CD4-positive, alpha-beta memory T cell (primary cell): ENCODE measurements at regions not wholly inside any gene's neighbourhood (a gene's known extent, or its start where the extent isn't known, plus 50 kb on each side); places are given as distances from the start of the nearest gene placed in this dataset.

ENCODE experiments used
- CTCF ChIA-PET: fragments of 350-600 bp; sonication (Branson Sonifier 250); formaldehyde crosslinking; loops from one replicate; lab custom pipeline; 2021; ENCODE audit warnings: inconsistent platforms; ENCODE audit not compliant: partially characterized antibody; lab: Charles Lee
- POLR2A ChIA-PET: fragments of 350-600 bp; sonication (Branson Sonifier 250); formaldehyde crosslinking; loops from one replicate; lab custom pipeline; 2021; ENCODE audit not compliant: partially characterized antibody; lab: Charles Lee
- DNase-seq, 5 donors: peaks; one replicate each; pipeline versions ENCODE4 v3.0.0 to v3.0.0-alpha.2; 2020 to 2022; ENCODE audit warnings: mixed read lengths in 1 of 5
- H3K27ac ChIP-seq: one replicate; pipeline ENCODE4 v1.7.0; 2013; ENCODE audit warnings: low read depth, low read length
- H3K27me3 ChIP-seq: 2 replicates; pipeline ENCODE4 v1.7.0; 2013; ENCODE audit warnings: mild to moderate bottlenecking, low read length, moderate library complexity; ENCODE audit not compliant: insufficient read depth
- H3K36me3 ChIP-seq: 2 replicates; pipeline ENCODE4 v1.7.0; 2013; ENCODE audit warnings: mild to moderate bottlenecking, low read length, moderate library complexity; ENCODE audit not compliant: insufficient read depth
- H3K4me1 ChIP-seq: 2 replicates; pipeline ENCODE4 v1.7.0; 2013; ENCODE audit warnings: mild to moderate bottlenecking, low read length, moderate library complexity; ENCODE audit not compliant: insufficient read depth
- H3K4me3 ChIP-seq, 2 donors: one replicate each; pipeline ENCODE4 v1.7.0; 2013; ENCODE audit warnings: low read length in 2 of 2, mild to moderate bottlenecking in 1 of 2
- H3K9me3 ChIP-seq, 2 donors: one replicate each; pipeline ENCODE4 v1.7.0; 2013; ENCODE audit warnings: low read length in 2 of 2, control low read depth in 1 of 2; ENCODE audit not compliant: control insufficient read depth in 1 of 2
- H3K27ac Mint-ChIP-seq, 7 donors: one replicate each; pipeline ENCODE4 v1.8.0; 2020 to 2021; ENCODE audit warnings: mixed read lengths in 7 of 7, mild to moderate bottlenecking in 6 of 7, inconsistent platforms in 3 of 7, moderate library complexity in 3 of 7
- H3K27me3 Mint-ChIP-seq, 2 donors: one replicate each; pipeline ENCODE4 v1.8.0; 2020 to 2021; ENCODE audit warnings: mixed read lengths in 2 of 2
- H3K36me3 Mint-ChIP-seq, 2 donors: one replicate each; pipeline ENCODE4 v1.8.0; 2020 to 2021; ENCODE audit warnings: mixed read lengths in 2 of 2, inconsistent platforms in 1 of 2, mild to moderate bottlenecking in 1 of 2
- H3K4me1 Mint-ChIP-seq, 4 donors: one replicate each; pipeline ENCODE4 v1.8.0; 2020 to 2021; ENCODE audit warnings: mixed read lengths in 4 of 4, mild to moderate bottlenecking in 1 of 4
- H3K4me3 Mint-ChIP-seq, 8 donors: one replicate each; pipeline ENCODE4 v1.8.0; 2020 to 2021; ENCODE audit warnings: mixed read lengths in 8 of 8, mild to moderate bottlenecking in 7 of 8, moderate library complexity in 6 of 8, inconsistent platforms in 3 of 8
- H3K9me3 Mint-ChIP-seq, 8 donors: one replicate each; pipeline ENCODE4 v1.8.0; 2020 to 2021; ENCODE audit warnings: mixed read lengths in 8 of 8, mild to moderate bottlenecking in 5 of 8, inconsistent platforms in 3 of 8, moderate library complexity in 1 of 8
- intact Hi-C: fragments of 100-400 bp; cut with micrococcal nuclease; formaldehyde crosslinking; loops from one replicate; pipeline ENCODE4 v1.15.1; 2023

DNA sequence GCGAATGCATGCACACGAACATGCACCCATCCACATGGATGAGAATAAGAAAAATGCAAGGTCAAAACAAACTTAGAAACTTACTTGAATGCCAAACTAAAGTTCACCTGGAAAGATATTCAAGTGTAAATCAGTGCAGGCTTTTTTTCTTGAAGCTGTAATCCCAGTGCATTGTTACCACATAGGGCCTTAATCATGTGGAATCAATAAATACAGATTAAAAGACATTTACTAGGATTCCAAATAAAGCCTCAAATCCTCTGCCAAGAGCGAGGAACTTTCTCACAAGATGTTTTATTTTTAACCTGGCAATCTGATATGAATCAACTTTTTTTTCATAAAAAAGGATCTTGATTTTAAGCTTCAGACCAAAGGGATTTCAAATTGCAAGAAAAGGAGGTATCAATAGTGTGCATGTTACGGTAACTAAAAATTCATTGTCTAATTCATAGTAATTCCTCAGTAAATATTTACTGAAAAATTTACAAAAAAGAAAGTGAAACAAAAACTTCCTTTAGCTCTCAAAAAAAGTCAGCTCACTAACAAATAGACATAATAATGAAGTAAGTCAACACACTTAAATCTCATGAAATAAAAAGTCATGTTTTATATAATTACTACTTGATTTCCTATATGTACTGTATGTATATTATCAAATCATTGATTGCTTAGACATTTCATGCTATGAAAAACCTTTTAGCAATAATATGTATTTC, 978.6 kb downstream of the PLOD2 start:
- Histone ChIP-seq H3K36me3 (no peaks in the 10 kb centered on the region), H3K27me3 (no peaks in the 10 kb centered on the region), H3K9me3 (no peaks in the 10 kb centered on the region), H3K27ac (no peak overlapping the region), H3K4me3 (no peak overlapping the region), H3K4me1 (no peaks in the 10 kb centered on the region)
- ChIA-PET CTCF (no interaction called here), POLR2A (no interaction called here)
- H3K27me3 Mint-ChIP-seq, result no peaks in the 10 kb centered on the region
- H3K9me3 Mint-ChIP-seq, result no peaks in the 10 kb centered on the region
- H3K36me3 Mint-ChIP-seq, result no peaks in the 10 kb centered on the region
- DNase-seq, result no peak
- no peaks in the 10 kb centered on the region for H3K4me1 Mint-ChIP-seq
- no peak overlapping the region for H3K27ac Mint-ChIP-seq
- intact Hi-C loops, result no loop called here
- H3K4me3 Mint-ChIP-seq, result peak overlapping the region in 2 of 8 donors; percentile 39 to 69

DNA sequence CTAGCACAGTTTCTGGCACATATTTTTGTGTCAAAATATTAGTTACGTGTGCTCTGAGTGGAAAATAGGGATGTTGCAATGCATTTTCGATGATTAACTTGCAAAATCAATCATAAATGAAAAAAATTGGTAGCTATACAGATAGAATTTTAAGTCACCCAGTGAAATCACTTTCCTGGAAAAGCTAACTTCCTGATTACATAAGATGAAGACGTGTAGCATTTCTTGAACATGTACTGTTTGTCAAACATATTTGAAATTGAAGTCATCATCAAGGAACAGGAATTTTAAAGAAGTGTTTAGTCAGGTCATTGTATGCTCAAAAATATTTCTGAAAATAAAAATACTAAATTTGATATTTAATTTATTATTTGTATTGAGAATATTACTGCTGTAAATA, 977.7 kb downstream of the PLOD2 start:
- Histone ChIP-seq H3K27me3 (no peaks in the 10 kb centered on the region), H3K4me1 (no peaks in the 10 kb centered on the region), H3K4me3 (no peak overlapping the region), H3K27ac (no peak overlapping the region), H3K36me3 (no peaks in the 10 kb centered on the region), H3K9me3 (no peaks in the 10 kb centered on the region)
- DNase-seq, result no peak
- intact Hi-C loops, result no loop called here
- Mint-ChIP-seq H3K36me3 (no peaks in the 10 kb centered on the region), H3K4me3 (no peak overlapping the region), H3K27me3 (no peaks in the 10 kb centered on the region), H3K27ac (no peak overlapping the region), H3K4me1 (no peaks in the 10 kb centered on the region), H3K9me3 (no peaks in the 10 kb centered on the region)
- POLR2A ChIA-PET, result no interaction called here
- CTCF ChIA-PET, result no interaction called here

DNA sequence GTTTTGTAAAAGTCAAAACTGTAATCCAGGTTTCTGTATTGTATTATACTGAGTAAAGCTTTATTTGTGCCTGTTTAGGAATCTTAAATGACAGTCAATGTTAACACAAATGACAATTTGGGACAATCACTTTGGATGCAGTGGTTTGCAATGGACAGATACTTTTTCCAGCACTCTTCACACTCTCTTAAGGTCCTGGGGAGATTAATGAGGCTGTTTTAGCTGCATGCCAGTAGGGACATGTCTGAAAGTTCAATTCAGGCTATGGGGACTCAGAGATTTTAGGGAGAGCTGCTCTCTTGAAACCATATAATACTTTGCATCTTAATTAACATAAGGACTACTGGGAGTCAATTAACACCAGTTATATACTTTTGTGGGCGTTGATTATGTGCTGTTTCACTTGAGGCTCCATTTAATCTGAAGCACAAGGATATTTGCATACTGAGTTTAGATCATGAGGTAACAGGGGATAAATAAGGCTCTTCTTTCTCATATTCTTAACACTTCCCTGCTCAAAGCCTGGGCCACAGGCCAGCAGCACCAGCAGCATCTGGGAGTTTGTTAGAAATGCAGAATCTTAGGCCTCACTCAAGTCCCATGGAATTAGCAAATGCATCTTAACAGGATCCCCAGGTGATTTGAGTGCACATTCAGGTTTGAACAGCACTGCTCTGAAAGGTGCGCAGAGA, 972.8 kb downstream of the PLOD2 start:
- Histone ChIP-seq H3K27me3 (no peaks in the 10 kb centered on the region), H3K36me3 (no peaks in the 10 kb centered on the region), H3K4me1 (no peaks in the 10 kb centered on the region), H3K9me3 (no peaks in the 10 kb centered on the region), H3K4me3 (no peak overlapping the region), H3K27ac (no peak overlapping the region)
- Mint-ChIP-seq H3K9me3 (no peaks in the 10 kb centered on the region), H3K4me3 (no peak overlapping the region), H3K27ac (no peak overlapping the region), H3K27me3 (no peaks in the 10 kb centered on the region), H3K4me1 (no peaks in the 10 kb centered on the region), H3K36me3 (no peaks in the 10 kb centered on the region)
- POLR2A ChIA-PET, result no interaction called here
- CTCF ChIA-PET, result no interaction called here
- DNase-seq, result no peak
- intact Hi-C loops, result no loop called here

DNA sequence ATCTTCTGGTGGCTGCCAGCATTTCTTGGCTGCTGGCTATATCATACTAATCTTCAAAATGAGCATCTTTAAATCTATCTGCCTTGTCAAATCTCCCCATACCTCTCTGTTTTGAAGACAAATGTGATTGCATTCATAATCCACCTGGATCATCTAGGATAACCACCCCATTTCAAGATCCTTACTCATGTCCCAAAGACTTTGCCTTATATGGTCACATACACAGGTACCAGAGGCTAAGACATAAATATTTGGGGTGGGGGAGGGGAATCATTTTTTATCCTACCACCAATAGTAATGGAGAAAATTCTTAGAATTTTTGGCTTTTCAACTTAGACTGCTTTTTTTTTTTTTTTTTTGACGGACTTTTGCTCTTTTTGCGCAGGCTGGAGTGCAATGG, 970.8 kb downstream of the PLOD2 start:
- H3K27me3 Mint-ChIP-seq, result no peaks in the 10 kb centered on the region
- peaks cover 0 to 3% (median 0%) of the 10 kb centered on the region in 8 donors for H3K9me3 Mint-ChIP-seq
- intact Hi-C loops, result no loop called here
- no peaks in the 10 kb centered on the region for H3K4me1 Mint-ChIP-seq
- no peak for DNase-seq
- Histone ChIP-seq H3K9me3 (no peaks in the 10 kb centered on the region), H3K27me3 (no peaks in the 10 kb centered on the region), H3K4me3 (no peak overlapping the region), H3K36me3 (no peaks in the 10 kb centered on the region), H3K4me1 (no peaks in the 10 kb centered on the region), H3K27ac (no peak overlapping the region)
- no peaks in the 10 kb centered on the region for H3K36me3 Mint-ChIP-seq
- H3K4me3 Mint-ChIP-seq, result no peak overlapping the region
- no peak overlapping the region for H3K27ac Mint-ChIP-seq
- ChIA-PET POLR2A (no interaction called here), CTCF (no interaction called here)

DNA sequence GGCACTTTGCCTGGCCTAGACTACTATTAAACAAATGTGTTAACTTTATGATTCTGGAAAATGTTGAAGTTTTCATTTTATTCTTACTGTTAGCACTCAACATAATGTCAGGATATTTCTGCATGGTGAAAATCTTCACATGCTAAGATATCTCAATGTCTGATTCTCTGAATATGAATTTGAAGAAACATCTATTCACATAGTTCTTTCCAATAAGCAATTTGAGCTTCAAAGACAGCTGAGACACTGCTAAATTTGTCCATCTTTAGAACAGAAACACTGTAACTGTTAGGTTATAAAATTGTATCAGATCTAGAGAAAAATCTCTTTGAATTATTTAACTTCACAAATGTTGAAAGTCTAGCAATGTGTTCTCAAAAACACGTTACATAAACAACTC, 970.2 kb downstream of the PLOD2 start:
- intact Hi-C loops, result no loop called here
- CTCF ChIA-PET, result no interaction called here
- Mint-ChIP-seq H3K9me3 (peaks cover 0 to 3% (median 0%) of the 10 kb centered on the region in 8 donors), H3K27ac (no peak overlapping the region), H3K4me3 (no peak overlapping the region), H3K27me3 (no peaks in the 10 kb centered on the region), H3K4me1 (no peaks in the 10 kb centered on the region), H3K36me3 (no peaks in the 10 kb centered on the region)
- Histone ChIP-seq H3K4me1 (no peaks in the 10 kb centered on the region), H3K9me3 (no peaks in the 10 kb centered on the region), H3K36me3 (no peaks in the 10 kb centered on the region), H3K27ac (no peak overlapping the region), H3K27me3 (no peaks in the 10 kb centered on the region), H3K4me3 (no peak overlapping the region)
- DNase-seq, result no peak
- POLR2A ChIA-PET, result no interaction called here

DNA sequence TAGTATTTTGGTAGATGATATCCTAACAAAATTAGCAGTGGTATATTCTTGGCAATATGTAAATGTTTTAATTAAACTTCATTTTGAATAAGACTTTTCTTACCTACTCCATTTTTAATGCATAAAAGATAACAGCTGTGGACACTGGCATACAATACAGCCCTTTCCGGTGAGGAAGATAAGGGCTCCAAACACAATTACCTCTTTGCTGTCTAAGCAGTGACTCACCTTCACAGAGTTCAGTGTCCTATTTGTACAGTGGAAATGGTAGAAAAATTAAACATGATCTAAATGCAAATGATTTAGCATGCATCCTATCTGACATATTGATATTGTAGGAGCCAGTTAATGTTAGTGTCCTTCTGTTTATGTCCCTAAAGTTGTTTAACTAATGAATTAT, 969.4 kb downstream of the PLOD2 start:
- Mint-ChIP-seq H3K27ac (no peak overlapping the region), H3K4me1 (no peaks in the 10 kb centered on the region), H3K36me3 (no peaks in the 10 kb centered on the region), H3K9me3 (peaks cover 0 to 3% (median 0%) of the 10 kb centered on the region in 8 donors), H3K4me3 (no peak overlapping the region), H3K27me3 (no peaks in the 10 kb centered on the region)
- H3K36me3 ChIP-seq, result no peaks in the 10 kb centered on the region
- no peaks in the 10 kb centered on the region for H3K4me1 ChIP-seq
- H3K27ac ChIP-seq, result no peak overlapping the region
- POLR2A ChIA-PET, result no interaction called here
- H3K9me3 ChIP-seq, result no peaks in the 10 kb centered on the region
- no peak overlapping the region for H3K4me3 ChIP-seq
- CTCF ChIA-PET, result no interaction called here
- no peak for DNase-seq
- no peaks in the 10 kb centered on the region for H3K27me3 ChIP-seq
- intact Hi-C loops, result no loop called here

DNA sequence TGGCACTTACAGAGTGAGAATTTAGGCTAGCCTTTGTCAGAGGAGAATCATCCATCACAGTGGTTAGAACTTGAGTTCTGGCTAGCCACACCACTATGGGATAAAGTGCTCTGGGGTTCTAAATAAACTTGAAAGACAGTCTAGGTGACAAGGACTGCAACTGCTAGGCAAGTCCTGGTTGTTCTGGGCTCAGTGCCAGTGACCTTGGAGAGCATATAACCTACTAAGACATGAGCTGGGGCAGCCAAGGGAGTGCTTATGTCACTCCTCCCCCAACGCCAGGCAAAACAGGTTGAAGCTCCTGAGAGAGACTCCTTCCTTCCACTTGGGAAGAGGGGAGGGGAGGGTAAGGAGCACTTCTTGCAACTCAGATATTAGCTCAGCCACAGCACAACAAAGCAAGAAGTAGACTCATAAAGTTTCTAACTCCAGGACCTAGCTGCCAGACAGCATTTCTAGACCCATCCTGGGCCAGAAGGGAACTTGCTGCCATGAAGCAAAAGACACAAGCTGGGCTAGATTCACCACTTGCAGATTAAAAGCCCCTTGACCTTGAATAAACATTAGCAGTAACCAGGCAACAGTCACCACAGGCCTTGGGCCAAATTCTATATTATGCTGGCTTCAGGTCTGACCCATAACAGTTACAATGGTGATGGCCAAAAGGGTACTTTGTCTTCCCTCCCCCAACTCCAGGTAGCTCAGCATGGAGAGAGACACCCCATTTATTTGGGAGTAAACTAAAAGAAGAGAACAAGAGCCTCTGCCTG, 963.7 kb downstream of the PLOD2 start:
- no peak overlapping the region for H3K27ac Mint-ChIP-seq
- intact Hi-C loops, result no loop called here
- H3K9me3 Mint-ChIP-seq, result peaks cover 0 to 14% (median 4%) of the 10 kb centered on the region in 8 donors
- POLR2A ChIA-PET, result no interaction called here
- H3K36me3 ChIP-seq, result no peaks in the 10 kb centered on the region
- no peaks in the 10 kb centered on the region for H3K27me3 ChIP-seq
- H3K9me3 ChIP-seq, result no peaks in the 10 kb centered on the region
- H3K36me3 Mint-ChIP-seq, result no peaks in the 10 kb centered on the region
- H3K27ac ChIP-seq, result no peak overlapping the region
- no peak for DNase-seq
- H3K4me1 Mint-ChIP-seq, result no peaks in the 10 kb centered on the region
- CTCF ChIA-PET, result no interaction called here
- H3K27me3 Mint-ChIP-seq, result no peaks in the 10 kb centered on the region
- no peaks in the 10 kb centered on the region for H3K4me1 ChIP-seq
- H3K4me3 Mint-ChIP-seq, result no peak overlapping the region
- no peak overlapping the region for H3K4me3 ChIP-seq
